B cell (primary cell): ENCODE measurements at regions not wholly inside any gene's neighbourhood (a gene's known extent, or its start where the extent isn't known, plus 50 kb on each side); places are given as distances from the start of the nearest gene placed in this dataset.

Experiments
- EZH2 ChIP-seq: IDR thresholded peaks from 2 replicates; pipeline ENCODE4 v1.6.1; 2012; ENCODE audit warnings: borderline replicate concordance, low read depth, mild to moderate bottlenecking, moderate library complexity, low read length; ENCODE audit not compliant: insufficient read depth, poor library complexity, severe bottlenecking
- TF ChIP-seq, protein P1 (sequence below): fragments of 200-600 bp; IDR thresholded peaks from one replicate; pipeline ENCODE4 v1.8.0; 2022; ENCODE audit warnings: antibody characterized with exemption, mild to moderate bottlenecking

DNA sequence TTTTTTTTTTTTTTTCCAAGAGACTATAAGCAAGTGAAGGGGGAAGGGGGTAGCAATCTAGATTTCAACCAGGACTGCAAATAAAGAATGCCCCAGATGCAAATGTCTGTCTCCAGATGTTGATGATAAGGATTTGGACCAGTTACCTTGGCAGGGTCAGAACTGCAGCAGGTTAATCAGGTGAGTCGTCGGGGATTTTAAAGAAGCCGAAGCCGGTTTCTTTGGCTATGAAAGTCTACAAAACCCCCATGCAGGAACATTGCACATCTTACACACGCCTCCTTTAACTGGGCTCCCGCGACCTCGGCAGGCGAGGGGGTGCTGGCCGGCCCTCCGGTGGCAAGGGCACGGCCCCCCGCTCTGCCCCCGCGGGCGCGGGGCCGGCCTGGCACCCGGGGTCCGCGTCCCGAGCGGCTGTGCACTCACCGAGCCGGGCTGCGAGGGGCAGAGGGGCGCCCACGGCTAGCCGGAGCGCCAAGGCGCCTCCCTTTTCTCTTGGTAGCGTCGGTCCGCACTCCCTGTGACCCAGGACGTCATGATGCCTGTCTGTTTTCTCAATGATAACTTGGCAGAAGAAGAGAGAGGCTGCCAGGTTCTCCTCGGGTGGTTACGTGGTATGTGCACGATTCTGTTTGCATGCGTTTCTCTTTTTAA is 366.3 kb upstream of the ESRRG start:
- TF ChIP-seq, protein P1, sequence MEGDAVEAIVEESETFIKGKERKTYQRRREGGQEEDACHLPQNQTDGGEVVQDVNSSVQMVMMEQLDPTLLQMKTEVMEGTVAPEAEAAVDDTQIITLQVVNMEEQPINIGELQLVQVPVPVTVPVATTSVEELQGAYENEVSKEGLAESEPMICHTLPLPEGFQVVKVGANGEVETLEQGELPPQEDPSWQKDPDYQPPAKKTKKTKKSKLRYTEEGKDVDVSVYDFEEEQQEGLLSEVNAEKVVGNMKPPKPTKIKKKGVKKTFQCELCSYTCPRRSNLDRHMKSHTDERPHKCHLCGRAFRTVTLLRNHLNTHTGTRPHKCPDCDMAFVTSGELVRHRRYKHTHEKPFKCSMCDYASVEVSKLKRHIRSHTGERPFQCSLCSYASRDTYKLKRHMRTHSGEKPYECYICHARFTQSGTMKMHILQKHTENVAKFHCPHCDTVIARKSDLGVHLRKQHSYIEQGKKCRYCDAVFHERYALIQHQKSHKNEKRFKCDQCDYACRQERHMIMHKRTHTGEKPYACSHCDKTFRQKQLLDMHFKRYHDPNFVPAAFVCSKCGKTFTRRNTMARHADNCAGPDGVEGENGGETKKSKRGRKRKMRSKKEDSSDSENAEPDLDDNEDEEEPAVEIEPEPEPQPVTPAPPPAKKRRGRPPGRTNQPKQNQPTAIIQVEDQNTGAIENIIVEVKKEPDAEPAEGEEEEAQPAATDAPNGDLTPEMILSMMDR, result no peak
- no peak for TF ChIP-seq EZH2
